K562 (cell line): ENCODE measurements at regions not wholly inside any gene's neighbourhood (a gene's known extent, or its start where the extent isn't known, plus 50 kb on each side); places are given as distances from the start of the nearest gene placed in this dataset.

Experiments used
- ATAC-seq: fragments of 200-7000 bp; cut with Tn5 transposase; 3 replicates; pipeline ENCODE4 v1.9.1; 2020; ENCODE audit warnings: moderate library complexity
- BruUV-seq: library from RNA; stranded (reverse); fragments of 400-500 nt; replicated peaks from 2 replicates; lab custom pipeline; 2021; lab: Mats Ljungman, UMichigan
- CTCF ChIA-PET: fragments of 300-600 bp; formaldehyde crosslinking; extraction: SDS; loops from one replicate; lab custom pipeline; 2021; ENCODE audit warnings: low intra/inter-chr PET ratio; lab: Yijun Ruan, JAX
- POLR2A ChIA-PET: fragments of 300-600, 350-650 bp; sonication (Branson Sonifier 250); formaldehyde crosslinking; extraction: SDS; loops from one replicate; lab custom pipeline; 2021; ENCODE audit warnings: antibody characterized with exemption, inconsistent platforms; lab: Yijun Ruan, JAX
- DNase-seq, 4 experiments: peaks; one replicate each; pipeline versions ENCODE4 v3.0.0 to v3.0.0-alpha.2; 2011 to 2018; ENCODE audit warnings: low spot score in 3 of 4, mixed read lengths in 3 of 4; ENCODE audit errors: extremely low read depth in 1 of 4
- FAIRE-seq: peaks from 2 replicates; lab custom pipeline; 2011; peaks lifted over from hg19 to GRCh38; lab: Jason Lieb, UNC
- H2AFZ ChIP-seq: 2 replicates; pipeline ENCODE4 v1.6.0; 2011; ENCODE audit warnings: low read depth, low read length, control low read depth, inconsistent platforms
- H3K27ac ChIP-seq: fragments of 200-600 bp; 3 replicates; pipeline ENCODE4 v1.8.0; 2011; ENCODE audit warnings: low read depth, mild to moderate bottlenecking, control low read depth, inconsistent platforms, low read length, moderate library complexity, mixed read lengths; ENCODE audit errors: extremely low read depth
- H3K27me3 ChIP-seq, 2 experiments: fragments of 300-600 bp in 1 of 2; 2 replicates in 1 of 2; 3 replicates in 1 of 2; pipeline versions ENCODE4 v1.6.0 to v1.8.0; 2011; ENCODE audit warnings: inconsistent platforms in 2 of 2, low read length in 2 of 2, mild to moderate bottlenecking in 1 of 2, mixed read lengths in 1 of 2, moderate library complexity in 1 of 2; ENCODE audit not compliant: control insufficient read depth in 2 of 2, insufficient read depth in 2 of 2
- H3K36me3 ChIP-seq: fragments of 300-600 bp; 3 replicates; pipeline ENCODE4 v1.8.0; 2011; ENCODE audit warnings: mild to moderate bottlenecking, low read length, inconsistent platforms; ENCODE audit not compliant: control insufficient read depth, insufficient read depth
- H3K4me1 ChIP-seq, 2 experiments: fragments of 200-600 bp in 1 of 2; replicated peaks in 1 of 2; 2 replicates in 1 of 2; 3 replicates in 1 of 2; pipeline versions ENCODE4 v1.5.1 to v1.8.0; 2011; ENCODE audit warnings: inconsistent platforms in 2 of 2, low read length in 2 of 2, mild to moderate bottlenecking in 1 of 2, mixed read lengths in 1 of 2, moderate library complexity in 1 of 2; ENCODE audit not compliant: control insufficient read depth in 2 of 2, insufficient read depth in 2 of 2
- H3K4me2 ChIP-seq: 2 replicates; pipeline ENCODE4 v1.6.1; 2011; ENCODE audit warnings: low read length, control low read depth, inconsistent platforms, mixed read lengths; ENCODE audit not compliant: insufficient read depth
- H3K4me3 ChIP-seq: fragments of 200-600 bp; sonication (generic), shearing (Covaris generic); 2 replicates; pipeline ENCODE4 v1.5.1; 2016; ENCODE audit warnings: control low read depth, inconsistent platforms
- H3K79me2 ChIP-seq: fragments of 200-600 bp; 3 replicates; pipeline ENCODE4 v1.8.0; 2011; ENCODE audit warnings: low read length, inconsistent platforms; ENCODE audit not compliant: control insufficient read depth, insufficient read depth
- H3K9ac ChIP-seq, 2 experiments: 2 replicates each; pipeline versions ENCODE4 v1.6.0 to v1.6.1; 2011; ENCODE audit warnings: low read depth in 2 of 2, low read length in 2 of 2, control low read depth in 1 of 2, inconsistent platforms in 1 of 2, mild to moderate bottlenecking in 1 of 2, mixed read lengths in 1 of 2; ENCODE audit not compliant: insufficient read depth in 1 of 2
- H3K9me1 ChIP-seq: one replicate; pipeline ENCODE4 v1.6.0; 2011; ENCODE audit warnings: inconsistent platforms, mild to moderate bottlenecking, low read length, moderate library complexity; ENCODE audit not compliant: control insufficient read depth, insufficient read depth
- H3K9me3 ChIP-seq: replicated peaks from 2 replicates; pipeline ENCODE4 v1.5.1; 2011; ENCODE audit warnings: low read depth, low read length, inconsistent platforms; ENCODE audit not compliant: control insufficient read depth, insufficient read depth
- H4K20me1 ChIP-seq: replicated peaks from 2 replicates; pipeline ENCODE4 v1.6.1; 2011; ENCODE audit warnings: low read length, inconsistent platforms, mixed read lengths; ENCODE audit not compliant: control insufficient read depth, insufficient read depth
- ELF1 ChIP-seq: fragments of 200-800 bp; sonication (Bioruptor generic); IDR thresholded peaks from 2 replicates; pipeline ENCODE4 v1.6.1; 2016; ENCODE audit warnings: missing genetic modification characterization, missing compliant biosample characterization
- LEF1 ChIP-seq: fragments of 450-650 bp; IDR thresholded peaks from 2 replicates; pipeline ENCODE4 v1.6.1; 2016; ENCODE audit warnings: mild to moderate bottlenecking
- SMARCC2 ChIP-seq: fragments of 450-650 bp; IDR thresholded peaks from 2 replicates; pipeline ENCODE4 v1.6.1; 2017; ENCODE audit warnings: antibody characterized with exemption, moderate library complexity, mild to moderate bottlenecking, low read depth
- U2AF2 ChIP-seq: fragments of 200-400 bp; formaldehyde crosslinking; optimal IDR thresholded peaks from 2 replicates; pipeline ENCODE3; 2017; ENCODE audit warnings: low read depth, mild to moderate bottlenecking, low read length
- ZNF695 ChIP-seq: fragments of 450-650 bp; formaldehyde crosslinking; IDR thresholded peaks from 2 replicates; pipeline ENCODE4 v1.4.0; 2020; ENCODE audit warnings: mild to moderate bottlenecking, moderate library complexity
- ZZZ3 ChIP-seq: fragments of 450-650 bp; IDR thresholded peaks from 2 replicates; pipeline ENCODE4 v1.6.1; 2016; ENCODE audit warnings: antibody characterized with exemption, mild to moderate bottlenecking, moderate library complexity
- WGBS: fragments of 100-300 bp; shearing (Covaris generic); methylation state at CpG from one replicate; pipeline ENCODE4 v1.1.6; 2016; ENCODE audit warnings: low coverage, mixed read lengths; ENCODE audit not compliant: insufficient coverage; ENCODE audit errors: missing lambda C conversion rate; 5-methylcytosine and 5-hydroxymethylcytosine counted together
- in situ Hi-C: fragments of 300-500 bp; cut with MboI; formaldehyde crosslinking; loops from 4 replicates; pipeline ENCODE4 v1.15.0; 2018; ENCODE audit warnings: inconsistent platforms, mixed read lengths
- intact Hi-C: fragments of 100-400 bp; cut with micrococcal nuclease; formaldehyde crosslinking; loops from 2 replicates; pipeline ENCODE4 v1.14.2; 2022
- TF ChIP-seq, protein P1 (sequence below): sonication (generic); formaldehyde crosslinking; IDR thresholded peaks from 2 replicates; pipeline ENCODE4 v1.8.0; 2023; ENCODE audit warnings: mild to moderate bottlenecking, missing genetic modification reagents
- TF ChIP-seq, protein P2 (sequence below): fragments of 450-650 bp; IDR thresholded peaks from 2 replicates; pipeline ENCODE4 v1.7.1; 2018; ENCODE audit warnings: mild to moderate bottlenecking, low read depth; ENCODE audit not compliant: partially characterized antibody

DNA sequence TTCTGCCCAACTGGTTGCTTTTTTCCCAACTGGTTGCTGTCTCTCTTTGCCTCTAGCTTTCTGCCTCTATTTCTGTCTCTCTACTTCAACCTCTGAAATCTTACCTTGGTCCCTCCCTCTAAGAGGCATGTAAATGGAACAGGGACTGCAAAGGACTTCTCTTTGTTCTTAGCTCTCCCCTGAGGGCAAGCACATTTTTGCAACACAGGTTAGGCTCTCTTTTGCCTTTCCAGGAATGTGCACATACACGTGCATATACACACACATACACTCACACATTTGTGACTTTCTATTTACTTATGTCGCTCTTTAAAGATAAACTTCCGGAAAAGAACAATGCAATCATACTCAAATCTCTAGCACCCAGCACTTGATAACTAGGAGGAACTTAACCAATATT lies 262.6 kb upstream of the DDX18 start:
- WGBS: 0% methylated on average over 3 of the region's 3 CpGs
- H4K20me1 ChIP-seq: no peaks in the 10 kb centered on the region
- H3K27me3 ChIP-seq: no peaks in the 10 kb centered on the region
- H3K4me2 ChIP-seq: no peak overlapping the region
- in situ Hi-C loops: no loop called here
- H3K9ac ChIP-seq: no peak overlapping the region
- H3K4me3 ChIP-seq: no peak overlapping the region
- POLR2A ChIA-PET: no interaction called here
- BruUV-seq: no TSS peak
- H3K27ac ChIP-seq: no peak overlapping the region
- intact Hi-C loops: no loop called here
- TF ChIP-seq, protein P1, sequence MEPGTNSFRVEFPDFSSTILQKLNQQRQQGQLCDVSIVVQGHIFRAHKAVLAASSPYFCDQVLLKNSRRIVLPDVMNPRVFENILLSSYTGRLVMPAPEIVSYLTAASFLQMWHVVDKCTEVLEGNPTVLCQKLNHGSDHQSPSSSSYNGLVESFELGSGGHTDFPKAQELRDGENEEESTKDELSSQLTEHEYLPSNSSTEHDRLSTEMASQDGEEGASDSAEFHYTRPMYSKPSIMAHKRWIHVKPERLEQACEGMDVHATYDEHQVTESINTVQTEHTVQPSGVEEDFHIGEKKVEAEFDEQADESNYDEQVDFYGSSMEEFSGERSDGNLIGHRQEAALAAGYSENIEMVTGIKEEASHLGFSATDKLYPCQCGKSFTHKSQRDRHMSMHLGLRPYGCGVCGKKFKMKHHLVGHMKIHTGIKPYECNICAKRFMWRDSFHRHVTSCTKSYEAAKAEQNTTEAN (CRISPR knock-in tag): no peak
- no peak for TF ChIP-seq ELF1 (tag)
- TF ChIP-seq, protein P2, sequence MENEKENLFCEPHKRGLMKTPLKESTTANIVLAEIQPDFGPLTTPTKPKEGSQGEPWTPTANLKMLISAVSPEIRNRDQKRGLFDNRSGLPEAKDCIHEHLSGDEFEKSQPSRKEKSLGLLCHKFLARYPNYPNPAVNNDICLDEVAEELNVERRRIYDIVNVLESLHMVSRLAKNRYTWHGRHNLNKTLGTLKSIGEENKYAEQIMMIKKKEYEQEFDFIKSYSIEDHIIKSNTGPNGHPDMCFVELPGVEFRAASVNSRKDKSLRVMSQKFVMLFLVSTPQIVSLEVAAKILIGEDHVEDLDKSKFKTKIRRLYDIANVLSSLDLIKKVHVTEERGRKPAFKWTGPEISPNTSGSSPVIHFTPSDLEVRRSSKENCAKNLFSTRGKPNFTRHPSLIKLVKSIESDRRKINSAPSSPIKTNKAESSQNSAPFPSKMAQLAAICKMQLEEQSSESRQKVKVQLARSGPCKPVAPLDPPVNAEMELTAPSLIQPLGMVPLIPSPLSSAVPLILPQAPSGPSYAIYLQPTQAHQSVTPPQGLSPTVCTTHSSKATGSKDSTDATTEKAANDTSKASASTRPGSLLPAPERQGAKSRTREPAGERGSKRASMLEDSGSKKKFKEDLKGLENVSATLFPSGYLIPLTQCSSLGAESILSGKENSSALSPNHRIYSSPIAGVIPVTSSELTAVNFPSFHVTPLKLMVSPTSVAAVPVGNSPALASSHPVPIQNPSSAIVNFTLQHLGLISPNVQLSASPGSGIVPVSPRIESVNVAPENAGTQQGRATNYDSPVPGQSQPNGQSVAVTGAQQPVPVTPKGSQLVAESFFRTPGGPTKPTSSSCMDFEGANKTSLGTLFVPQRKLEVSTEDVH: no peak
- TF ChIP-seq LEF1: no peak
- no peak for TF ChIP-seq ZNF695 (CRISPR knock-in tag)
- no peak for TF ChIP-seq U2AF2
- no peak for TF ChIP-seq SMARCC2
- no peak for TF ChIP-seq ZZZ3
- TF ChIP-seq, all 486 proteins: peak for 0
- Histone ChIP-seq H3K9me3 (no peaks in the 10 kb centered on the region), H3K36me3 (no peaks in the 10 kb centered on the region), H3K9me1 (no peaks in the 10 kb centered on the region), H2AFZ (no peak overlapping the region), H3K4me1 (no peaks in the 10 kb centered on the region), H3K79me2 (no peaks in the 10 kb centered on the region)
- FAIRE-seq (no peak), DNase-seq (no peak), ATAC-seq (no peak)
- CTCF ChIA-PET: no interaction called here
